Stimulated activated CD4-positive, alpha-beta T cell treated with anti-CD3 and anti-CD28 coated beads, Interleukin-4, amount 100 ng/mL, for 24 hours (primary cell): ENCODE measurements at regions not wholly inside any gene's neighbourhood (a gene's known extent, or its start where the extent isn't known, plus 50 kb on each side); places are given as distances from the start of the nearest gene placed in this dataset.

Experiments used
- DNase-seq: peaks from one replicate; pipeline ENCODE4 v3.0.0-alpha.2; 2020

DNA sequence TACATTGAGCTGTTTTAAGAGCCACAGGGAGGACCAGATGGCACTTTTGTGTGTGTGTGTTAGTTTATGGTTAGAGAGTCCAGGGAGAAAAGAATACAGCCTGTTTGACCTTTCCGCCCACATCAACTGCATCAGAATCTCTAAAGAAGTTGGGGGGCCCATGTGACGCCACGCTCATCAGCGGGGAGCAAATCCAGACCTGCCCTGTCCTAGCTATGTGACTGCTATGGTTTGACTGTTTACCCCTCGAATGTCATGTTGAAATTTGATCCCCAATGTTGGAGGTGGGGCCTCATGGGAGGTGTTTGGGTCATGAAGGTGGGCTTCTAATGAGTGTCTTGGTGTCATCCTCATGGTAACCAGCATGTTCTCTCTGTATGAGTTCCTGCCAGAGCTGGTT, 128.0 kb downstream of the ADRA2A start:
- no peak for DNase-seq

DNA sequence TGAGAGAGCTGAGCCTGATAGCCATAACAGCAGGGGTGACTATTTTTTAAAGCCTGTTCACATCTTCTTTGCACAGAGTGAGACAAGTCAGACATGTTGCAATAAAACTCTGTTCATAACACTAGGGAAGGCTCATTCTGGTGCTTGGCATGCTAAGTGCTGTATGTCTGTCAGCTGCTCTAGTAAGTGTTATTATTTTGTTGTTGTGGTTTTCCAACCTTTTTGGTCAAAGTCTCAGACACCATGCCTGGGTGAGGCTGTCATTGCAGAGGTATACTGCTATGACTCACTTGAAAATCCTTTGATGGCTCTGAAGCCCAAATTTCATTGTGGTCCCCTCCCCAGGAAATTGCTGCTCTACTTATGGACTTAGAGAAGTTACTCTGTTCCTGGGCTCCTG, 129.7 kb downstream of the ADRA2A start:
- no peak for DNase-seq

DNA sequence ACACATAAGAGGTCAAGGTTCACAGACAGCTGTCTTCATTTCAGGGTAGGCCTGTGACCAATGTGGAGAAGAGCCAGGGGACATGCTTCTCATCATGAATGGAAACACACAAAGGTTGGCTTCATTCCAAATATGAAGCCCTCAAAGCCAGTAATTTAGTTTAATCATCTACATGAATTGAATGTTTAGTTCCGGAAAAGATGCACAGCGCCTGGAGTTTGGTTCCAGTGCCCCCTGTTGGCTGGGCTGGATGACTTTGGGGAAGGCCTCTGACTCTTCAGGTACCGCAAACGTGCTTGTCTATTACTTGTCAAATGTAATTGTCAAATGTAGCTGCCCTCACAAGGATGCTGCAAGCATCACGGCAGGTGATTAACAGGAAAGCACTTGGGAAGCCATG, 130.7 kb downstream of the ADRA2A start:
- no peak for DNase-seq

DNA sequence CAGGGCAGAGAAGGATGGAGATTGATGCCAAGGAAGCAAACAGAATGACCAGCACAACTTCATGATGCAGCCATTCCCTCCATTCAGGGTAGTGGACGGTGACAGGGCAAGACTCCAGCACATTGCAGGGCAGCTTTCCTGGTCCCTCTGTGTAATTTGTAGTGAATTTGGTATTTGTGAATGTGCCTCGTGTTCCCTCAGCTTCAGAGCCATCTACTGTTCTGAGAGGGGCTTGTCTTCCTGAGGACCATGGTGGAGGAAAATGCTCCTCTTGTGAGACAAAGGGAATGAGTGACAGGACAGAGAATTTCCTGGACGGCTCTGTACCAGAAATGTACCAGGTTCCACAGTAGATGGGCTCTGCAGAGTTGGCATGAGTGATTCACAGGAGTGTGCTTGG, 132.1 kb downstream of the ADRA2A start:
- DNase-seq: no peak

DNA sequence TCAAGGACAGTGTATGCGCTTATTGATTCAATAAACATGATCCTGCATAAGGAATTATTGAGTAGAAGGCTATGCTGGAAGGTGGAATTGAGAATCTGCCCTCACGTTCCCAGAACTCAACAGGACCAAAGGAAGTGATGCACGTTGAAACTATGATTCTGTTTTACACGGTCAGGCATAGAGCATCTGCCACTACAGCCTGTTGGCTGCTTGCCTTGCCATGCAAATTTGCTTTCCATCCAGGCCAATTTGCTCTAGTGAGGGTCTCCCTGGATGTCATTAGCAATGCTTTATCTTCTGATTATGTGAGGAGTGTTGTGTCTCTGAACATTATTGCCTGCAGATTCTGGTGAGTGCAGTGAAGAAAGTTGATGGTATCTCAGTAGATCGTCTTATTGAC, 132.9 kb downstream of the ADRA2A start:
- no peak for DNase-seq

DNA sequence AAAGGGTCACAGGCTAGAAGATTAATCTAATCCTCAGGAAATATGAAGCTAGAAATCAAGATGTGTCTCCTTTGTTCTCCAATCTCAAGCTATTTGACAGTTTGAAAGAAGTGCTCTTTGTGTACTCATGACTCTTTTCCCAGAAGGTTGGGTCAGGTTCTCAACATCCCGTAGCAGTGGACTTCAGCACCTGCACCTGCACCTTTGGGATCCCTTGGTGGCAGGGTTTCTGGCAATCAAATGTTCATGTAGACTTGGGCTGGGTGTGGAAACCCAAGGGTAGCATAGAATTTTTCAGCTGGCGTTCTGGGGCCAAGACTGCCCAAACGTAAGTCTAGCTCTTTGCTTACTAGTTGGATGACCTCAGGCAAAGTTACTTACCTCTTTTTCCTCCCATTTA, 134.4 kb downstream of the ADRA2A start:
- DNase-seq: no peak

DNA sequence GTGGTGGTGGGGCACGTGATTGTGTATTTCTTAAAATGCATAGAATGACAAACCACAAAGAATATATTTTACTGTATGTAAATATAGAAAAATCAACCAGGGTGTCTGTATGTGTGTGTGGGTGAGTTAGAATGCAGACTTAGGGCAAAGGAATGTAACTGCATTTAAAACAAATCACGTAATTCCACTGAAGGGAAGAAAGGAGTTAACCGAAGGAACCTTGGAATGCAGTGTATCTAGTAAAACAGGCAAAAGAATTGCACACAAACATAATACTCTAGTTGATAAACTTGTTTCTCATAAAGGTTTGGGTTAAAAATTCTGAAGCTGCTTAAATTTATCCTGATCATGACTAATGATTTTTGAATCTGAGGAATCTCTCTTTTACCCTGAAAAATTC, 134.9 kb downstream of the ADRA2A start:
- no peak for DNase-seq

DNA sequence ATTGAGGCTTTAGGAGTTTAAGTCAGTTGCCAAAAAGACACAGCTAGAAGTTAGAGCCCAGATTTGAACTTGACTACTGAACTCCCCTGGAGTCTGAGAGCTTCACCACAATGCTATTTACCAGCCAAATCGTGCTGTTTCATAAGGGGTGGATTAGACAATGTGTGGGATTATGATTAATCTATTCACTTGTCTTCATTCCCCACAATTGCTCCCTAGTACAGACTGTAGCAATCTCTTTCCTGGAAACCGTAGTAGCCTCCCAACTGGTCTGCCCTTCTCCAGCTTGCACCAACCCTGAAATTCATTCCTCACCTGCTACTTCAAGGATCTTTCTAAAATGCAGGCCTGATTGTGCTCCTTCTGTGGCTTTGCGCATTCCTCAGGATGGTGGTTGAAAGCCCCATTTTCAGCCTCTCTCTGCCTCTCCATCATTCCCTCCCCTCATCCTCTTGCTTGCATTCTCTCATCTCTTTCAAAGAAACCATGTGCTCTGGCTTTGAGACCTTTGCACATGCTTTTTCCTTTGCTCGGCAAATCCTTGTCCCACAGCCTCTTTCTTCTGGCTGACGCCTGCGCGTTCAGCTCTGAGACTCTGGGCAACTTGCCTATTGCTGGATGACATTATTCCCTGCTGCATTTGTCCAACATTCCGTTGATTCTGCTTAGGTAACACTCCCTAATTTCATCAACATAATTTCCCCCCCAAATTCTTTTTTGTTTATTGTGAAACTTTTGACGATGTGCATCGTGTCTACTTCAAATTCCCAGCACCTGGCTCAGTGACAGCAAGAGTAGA, 145.1 kb downstream of the ADRA2A start:
- no peak for DNase-seq

DNA sequence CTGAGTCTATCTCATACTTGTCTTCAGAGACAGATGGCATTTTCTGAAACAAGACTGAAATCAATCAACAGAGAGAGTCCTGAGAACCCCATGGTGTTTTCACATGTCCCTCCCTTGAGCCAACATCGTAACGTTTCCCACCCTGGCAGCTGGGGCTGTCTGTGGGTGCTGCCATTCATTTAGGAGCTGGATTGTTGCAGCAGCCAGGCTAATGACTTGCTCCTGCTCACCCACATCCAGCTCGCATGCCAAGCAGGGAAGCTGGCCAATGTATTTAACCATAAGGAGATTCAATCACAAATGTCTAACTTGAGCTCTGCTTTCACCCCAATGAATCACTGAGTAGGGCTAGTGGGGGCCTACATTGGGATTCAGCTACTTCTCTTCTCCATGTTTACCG, 146.1 kb downstream of the ADRA2A start:
- no peak for DNase-seq

DNA sequence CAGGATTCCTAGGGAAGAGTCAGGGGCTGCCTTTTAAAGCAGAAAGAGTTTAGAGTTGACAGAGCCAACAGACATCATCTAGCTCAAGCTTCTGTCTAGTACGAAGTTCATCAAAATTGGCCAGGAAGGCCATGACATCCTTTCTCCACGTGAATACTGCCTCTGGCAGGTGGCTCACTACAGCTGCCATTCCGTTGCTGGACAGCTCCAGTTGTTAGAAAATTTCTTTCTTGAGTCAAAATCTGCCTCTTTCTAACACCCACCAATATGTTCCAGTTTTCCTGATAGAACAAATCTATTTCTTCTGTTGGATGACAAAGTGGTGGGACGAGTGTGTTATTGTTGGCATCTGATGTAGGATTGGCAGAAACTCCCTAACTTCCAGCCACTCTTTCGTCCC, 154.9 kb downstream of the ADRA2A start:
- no peak for DNase-seq

DNA sequence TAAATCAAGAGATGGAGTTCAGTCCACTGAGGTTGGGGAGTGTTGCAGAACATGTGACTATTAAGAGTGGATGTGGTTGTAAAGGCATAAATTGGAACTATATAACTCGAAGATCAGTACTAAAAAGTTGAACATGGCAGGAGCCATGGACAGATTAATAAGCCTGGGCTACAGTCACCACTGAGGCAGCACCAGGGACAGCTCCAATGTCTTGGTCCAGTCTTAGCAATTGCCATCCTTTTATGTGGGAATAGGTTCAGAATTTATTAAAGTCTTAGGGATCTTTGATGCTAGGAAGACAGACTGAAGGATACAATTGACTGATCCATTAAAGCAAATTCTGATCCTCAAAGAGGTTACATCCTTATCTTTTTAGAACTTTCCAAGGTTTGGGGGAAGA, 156.6 kb downstream of the ADRA2A start:
- DNase-seq: no peak

DNA sequence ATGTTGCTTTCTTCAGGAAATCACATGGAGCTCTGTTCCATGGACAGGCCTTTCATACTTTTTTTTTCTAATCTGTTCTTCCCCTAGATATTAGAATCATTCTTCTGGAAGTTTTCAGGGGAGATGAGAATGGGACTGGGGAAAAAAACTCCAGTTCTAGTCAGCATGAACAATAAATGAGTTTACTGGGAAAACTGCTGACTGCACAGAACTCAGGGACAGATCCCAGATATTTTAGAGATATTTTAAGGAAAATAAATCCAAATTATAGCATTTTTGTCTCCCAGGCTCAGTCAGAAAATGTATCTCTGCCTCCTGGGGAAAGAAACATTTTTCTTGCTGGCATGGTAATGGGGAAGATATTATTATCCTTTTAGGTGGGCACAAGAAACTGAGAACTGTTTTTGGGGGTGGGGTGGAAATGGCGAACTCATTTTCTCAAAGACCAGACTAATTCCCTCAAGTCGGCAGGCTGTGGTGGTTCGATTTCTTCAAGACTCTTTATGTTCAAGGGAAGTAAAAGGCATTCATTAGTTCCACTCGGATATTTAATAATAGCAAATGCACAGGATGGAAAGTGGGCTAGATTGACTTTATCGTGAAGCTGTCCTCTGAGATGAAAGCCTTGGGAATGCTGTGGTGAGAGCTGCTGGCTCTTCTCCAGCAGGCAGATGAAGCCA, 157.5 kb downstream of the ADRA2A start:
- no peak for DNase-seq

DNA sequence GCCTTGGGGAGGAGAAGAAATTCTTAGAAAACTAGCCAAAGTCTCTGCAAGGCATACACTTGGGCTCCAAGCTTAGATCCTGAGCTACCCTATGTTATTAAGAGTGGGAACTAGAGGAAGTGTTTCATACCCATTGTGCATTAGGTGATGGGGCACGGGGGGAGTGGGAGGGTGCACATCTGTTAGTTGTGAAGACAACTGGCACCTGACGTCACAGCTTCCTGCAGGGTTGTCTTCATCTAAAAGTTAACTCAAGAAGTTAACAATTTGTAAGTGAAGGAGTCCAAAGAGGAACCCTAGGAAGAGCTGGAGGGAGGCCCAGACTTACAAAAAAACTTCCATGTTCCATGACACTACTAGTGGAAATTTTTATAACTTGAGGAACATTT, 158.1 kb downstream of the ADRA2A start:
- DNase-seq: no peak

DNA sequence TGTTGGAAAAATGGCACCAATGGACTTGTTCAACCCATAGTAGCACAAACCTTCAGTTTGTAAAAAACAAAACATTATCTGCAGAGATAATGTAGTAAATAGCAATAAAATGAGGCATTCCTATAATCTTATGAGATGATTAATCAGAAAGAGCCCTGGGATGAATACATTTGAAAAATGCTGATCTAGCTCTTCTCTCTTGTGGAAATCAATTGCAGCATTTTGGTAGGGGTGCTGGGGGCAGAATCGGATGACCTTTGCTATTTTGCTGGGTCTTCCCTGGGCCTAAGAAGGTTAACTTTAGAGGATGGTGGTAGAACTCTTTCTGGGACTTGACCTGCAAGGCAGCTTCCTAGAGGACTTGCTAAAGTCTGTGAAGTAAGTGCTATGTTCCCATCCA, 163.5 kb downstream of the ADRA2A start:
- DNase-seq: no peak

DNA sequence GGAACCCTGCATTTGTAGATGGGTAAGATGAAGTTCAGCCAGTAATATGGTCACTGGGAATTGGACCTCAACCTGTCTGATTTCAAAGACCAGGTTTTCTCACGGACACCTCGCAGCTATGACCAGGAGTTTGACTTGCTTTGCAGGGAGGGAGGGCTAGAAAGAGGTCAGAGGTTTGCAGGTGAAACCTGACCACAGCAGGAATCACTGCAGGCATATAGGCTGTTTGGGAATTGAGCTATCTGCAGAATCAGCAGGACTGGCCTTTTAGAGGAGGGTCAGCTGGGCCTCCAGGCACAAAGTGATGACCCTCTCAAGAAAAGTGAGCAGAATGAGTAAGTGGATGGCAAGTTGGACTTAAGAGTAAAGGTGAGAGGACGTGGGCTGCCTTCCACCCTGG, 166.3 kb downstream of the ADRA2A start:
- no peak for DNase-seq

DNA sequence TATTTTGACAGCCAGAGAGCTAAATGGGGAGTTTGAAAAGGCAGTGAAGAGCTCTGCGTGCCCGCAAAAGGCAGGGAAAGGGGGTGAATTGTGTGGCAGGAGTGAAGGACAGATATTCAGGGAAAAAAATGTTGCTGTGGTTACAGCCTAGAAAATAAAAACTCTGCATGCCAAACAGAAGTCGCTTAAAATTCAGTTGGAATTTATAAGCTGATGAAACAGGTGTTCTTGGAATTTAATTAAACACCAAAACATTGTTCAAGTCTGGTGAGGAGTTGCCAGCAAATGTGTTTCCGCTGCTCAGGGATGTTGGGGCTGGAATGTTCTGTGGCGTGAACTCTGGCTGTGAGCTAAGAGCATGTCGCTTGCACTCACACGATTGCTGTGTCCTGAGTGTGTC, 169.3 kb downstream of the ADRA2A start:
- no peak for DNase-seq

DNA sequence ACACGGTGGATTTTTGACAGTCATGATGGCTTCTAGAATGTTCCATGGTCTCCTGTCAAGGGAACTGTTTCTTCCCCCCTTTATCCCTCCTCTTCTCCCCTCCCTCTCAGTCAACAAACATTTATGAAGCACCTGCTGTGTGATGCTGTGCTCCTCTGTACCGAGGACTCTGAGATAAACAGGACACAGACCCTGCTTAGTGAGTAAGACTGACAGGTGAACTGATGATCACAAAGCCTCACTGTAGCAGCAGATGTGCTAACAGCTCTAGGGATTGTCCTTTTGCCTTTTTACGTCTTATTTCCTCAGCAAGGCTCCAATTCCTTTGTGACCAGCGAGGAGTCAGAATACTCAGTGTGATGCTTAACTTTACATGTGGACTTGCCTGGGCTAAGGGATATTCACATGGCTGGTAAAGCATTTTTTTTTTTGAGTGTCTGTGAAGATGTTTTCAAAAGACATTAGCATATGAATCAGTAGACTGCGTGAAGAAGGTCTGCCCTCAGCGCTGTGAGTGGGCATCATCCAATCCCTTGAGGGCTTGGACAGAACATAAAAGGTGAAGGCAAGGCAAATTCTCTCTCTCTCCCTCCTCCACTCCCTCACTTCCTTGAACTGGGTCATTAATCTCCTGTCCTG, 170.1 kb downstream of the ADRA2A start:
- DNase-seq: no peak

DNA sequence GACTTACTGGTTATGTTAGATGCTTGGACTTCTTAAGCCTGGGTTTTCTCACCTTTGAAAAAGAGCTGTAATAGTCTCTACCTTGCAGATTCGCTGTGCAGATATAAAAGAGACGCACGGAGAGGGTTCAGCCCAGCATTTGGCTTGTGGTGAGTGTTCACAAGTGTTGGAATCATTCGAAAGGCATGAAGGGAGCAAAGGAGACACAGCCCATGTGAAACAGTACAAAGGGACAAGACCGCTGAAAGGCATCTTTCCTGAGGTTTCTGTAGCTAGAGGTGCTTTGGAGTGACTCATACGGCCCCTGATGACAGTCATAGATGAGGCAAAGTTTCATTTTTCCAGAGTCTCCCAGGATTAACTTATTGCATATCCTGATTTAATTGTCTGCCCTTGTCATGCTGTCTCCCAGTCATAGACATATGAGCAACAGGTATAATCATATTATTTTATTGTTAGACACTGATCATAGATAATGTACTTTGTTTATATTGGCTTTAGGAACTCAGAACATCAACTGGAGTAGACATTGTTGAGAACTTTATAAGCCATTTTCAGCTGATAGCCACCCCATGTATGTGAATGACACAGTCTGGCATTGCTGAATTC, 171.1 kb downstream of the ADRA2A start:
- DNase-seq: no peak

DNA sequence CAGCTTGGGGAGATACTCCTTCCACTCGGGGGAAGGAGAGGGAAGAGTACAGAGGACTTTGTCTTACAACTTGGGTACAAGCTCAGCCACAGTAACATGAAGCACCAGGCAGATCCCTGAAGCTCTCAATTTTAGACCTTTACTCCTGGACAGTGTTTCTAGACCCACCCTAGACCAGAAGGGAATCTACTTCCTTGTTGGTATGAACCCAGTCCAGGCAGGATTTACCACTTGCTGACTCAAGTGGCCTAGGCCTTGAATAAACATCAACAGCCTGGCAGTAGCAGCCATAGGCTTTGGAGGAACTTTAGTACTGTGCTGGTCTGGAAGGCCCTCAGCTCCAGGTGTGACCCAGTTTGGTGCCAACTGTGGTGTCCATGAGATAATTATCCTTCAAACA, 173.1 kb downstream of the ADRA2A start:
- DNase-seq: no peak

DNA sequence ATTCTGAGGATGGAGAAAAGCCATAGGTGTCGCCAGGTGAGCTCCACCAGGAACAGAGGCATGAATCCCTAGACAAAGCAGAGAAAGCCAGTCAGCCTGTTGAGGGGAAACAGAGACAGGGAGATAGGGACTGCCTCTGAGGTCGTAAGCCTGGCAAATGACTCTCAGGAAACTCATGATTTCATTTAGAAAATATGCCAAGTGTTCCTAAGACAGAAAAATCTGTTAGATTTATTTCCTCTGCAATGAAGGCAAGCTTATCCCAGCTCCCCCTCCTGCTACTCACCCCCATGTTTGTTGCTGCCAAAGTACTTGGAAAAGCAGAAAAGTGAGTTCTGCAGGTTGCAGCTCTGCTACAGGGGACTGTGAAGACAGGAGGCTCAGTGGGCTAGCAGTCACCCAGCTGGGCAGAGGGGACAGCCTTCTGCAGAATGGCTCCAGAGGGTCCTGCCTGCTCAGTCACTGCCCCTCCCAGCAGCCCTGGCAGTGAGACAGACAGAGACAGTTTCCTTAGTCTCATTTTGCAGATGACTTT, 184.3 kb downstream of the ADRA2A start:
- DNase-seq: no peak

DNA sequence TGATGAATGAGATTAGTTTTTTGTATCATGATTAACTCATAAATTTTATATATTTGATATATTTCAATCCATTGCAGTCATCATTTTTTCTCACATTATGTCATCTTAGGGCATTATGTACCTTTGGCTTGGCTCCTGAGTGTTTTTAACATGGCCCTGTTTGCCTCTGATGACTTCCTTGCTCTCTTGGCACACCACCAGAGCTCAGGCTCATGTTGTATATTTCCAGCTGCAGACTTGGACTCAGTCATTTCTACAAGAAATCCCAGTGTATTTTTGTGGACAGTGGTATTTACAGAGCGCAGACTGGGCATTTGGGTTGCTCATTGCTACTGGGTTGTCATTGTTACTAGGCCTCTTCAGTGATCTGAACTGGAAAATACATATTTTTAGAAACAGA, 188.5 kb downstream of the ADRA2A start:
- DNase-seq: no peak

DNA sequence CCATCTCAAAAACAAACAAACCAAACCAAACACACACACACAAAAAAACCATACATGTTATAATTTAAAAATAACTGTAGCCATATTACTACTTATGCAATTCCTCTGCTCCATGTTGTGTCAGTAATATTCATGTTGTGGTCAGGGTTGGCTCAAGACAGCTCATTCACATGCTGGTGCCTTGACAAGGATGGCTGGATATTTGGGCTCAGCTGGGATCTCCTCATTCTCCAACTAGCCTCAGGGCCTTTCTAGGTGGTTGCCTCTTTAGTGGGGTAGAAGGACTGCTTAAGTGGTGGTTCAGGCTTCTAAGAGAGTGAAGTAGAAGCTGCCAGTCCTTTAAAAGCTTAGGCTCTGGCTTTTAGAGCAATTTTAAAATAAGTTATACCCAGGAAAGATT, 189.3 kb downstream of the ADRA2A start:
- DNase-seq: no peak

DNA sequence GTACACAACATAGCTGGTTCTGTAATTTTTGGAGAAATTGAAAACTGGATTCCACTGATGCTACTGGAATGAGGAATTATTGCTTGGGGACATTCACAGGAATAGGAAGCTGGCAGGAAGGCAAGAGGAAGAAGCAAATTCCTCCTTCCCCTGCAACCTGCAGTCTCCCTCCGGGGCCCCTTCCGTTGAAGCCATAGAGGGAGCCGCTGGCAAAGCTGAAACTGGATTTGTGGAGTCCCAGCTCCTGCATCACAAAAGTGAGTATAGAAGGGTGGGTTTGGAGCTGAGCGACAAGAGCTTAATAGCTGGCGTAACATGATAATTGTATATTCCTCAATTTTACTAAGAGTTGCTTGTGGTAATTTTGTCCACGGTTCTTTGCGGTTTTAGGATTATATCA, 190.8 kb downstream of the ADRA2A start:
- no peak for DNase-seq

DNA sequence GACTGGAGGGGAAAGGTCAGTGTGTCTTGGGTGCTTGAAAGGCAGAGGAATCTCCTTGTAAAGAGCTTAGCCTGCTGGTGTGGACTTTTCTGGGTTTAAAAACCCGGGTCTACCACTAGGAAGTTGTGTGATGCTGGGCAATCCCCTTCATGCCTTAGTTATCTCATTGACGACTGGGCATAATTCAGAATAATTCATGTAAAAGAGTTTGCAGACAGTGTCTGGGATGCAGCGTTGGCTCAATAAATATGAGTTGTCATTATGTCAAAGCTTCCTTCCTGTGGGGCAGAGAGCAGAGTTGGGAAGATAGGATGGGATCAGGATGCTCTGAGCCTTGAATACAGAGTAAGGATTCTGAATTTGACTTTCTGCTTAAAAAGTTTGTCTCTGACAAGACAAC, 196.4 kb downstream of the ADRA2A start:
- no peak for DNase-seq
